ENCODE measurements at regions not wholly inside any gene's neighbourhood (a gene's known extent, or its start where the extent isn't known, plus 50 kb on each side); places are given as distances from the start of the nearest gene placed in this dataset.

DNA sequence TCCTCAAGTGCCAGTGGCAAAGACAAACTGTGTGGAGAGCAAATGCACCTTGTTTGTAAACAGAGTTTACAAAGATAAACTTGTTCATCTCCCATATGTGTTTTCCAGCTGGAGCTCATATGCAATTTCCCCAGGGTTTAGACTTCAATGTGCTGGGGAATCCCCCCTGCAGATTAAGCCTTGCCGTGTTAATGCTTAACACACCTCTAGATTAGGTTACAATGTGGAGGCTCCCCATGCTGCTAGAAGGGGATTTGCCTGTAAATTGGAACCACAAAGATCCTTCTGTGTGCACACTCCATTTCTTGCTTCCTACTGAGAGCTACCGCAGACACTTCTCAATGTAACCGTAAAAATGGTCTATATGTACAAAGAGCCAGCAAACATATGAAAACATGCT, 263.1 kb downstream of the TBX18 start:
- Histone ChIP-seq H2AFZ (ENCODE audit: low read depth) (no peak overlapping the region), H3K4me3 (ENCODE audit: low read depth in 2 of 2, low read length in 1 of 2) (no peak overlapping the region), H3K79me2 (ENCODE audit: insufficient read depth) (no peaks in the 10 kb centered on the region), H3K9me2 (no peaks in the 10 kb centered on the region), H3K9ac (no peak overlapping the region), H3F3A (replicated peaks; ENCODE audit: insufficient read depth) (no peaks in the 10 kb centered on the region), H3K4me2 (no peak overlapping the region), H3K4me1 (ENCODE audit: control insufficient read depth in 1 of 2, insufficient read depth in 2 of 2, low read depth in 1 of 2, low read length in 1 of 2) (no peaks in the 10 kb centered on the region), H3K36me3 (replicated peaks in 1 of 2; ENCODE audit: control insufficient read depth in 1 of 2, insufficient read depth in 2 of 2, low read length in 1 of 2) (no peaks in the 10 kb centered on the region), H3K27me3 (ENCODE audit: insufficient read depth) (no peaks in the 10 kb centered on the region), H3K27ac (ENCODE audit: low read depth in 2 of 2, low read length in 1 of 2) (no peak overlapping the region), H4K20me1 (ENCODE audit: insufficient read depth) (no peaks in the 10 kb centered on the region), H3K9me3 (no peaks in the 10 kb centered on the region)
- TF ChIP-seq, protein P1, sequence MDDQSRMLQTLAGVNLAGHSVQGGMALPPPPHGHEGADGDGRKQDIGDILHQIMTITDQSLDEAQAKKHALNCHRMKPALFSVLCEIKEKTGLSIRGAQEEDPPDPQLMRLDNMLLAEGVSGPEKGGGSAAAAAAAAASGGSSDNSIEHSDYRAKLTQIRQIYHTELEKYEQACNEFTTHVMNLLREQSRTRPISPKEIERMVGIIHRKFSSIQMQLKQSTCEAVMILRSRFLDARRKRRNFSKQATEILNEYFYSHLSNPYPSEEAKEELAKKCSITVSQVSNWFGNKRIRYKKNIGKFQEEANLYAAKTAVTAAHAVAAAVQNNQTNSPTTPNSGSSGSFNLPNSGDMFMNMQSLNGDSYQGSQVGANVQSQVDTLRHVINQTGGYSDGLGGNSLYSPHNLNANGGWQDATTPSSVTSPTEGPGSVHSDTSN (IDR thresholded peaks at IDR 0.05): no peak
- TF ChIP-seq, protein P2, sequence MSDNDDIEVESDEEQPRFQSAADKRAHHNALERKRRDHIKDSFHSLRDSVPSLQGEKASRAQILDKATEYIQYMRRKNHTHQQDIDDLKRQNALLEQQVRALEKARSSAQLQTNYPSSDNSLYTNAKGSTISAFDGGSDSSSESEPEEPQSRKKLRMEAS (IDR thresholded peaks at IDR 0.05; ENCODE audit: low read depth): no peak
- TF ChIP-seq YY1 (IDR thresholded peaks at IDR 0.05; ENCODE audit: low read depth) (no peak), RXRA (IDR thresholded peaks at IDR 0.05; ENCODE audit: borderline replicate concordance, low read depth) (no peak), RCOR1 (IDR thresholded peaks at IDR 0.05; ENCODE audit: low read length) (no peak), GABPA (IDR thresholded peaks at IDR 0.05; ENCODE audit: low read depth) (no peak), TCF12 (IDR thresholded peaks at IDR 0.05) (no peak), SIN3A (IDR thresholded peaks at IDR 0.05; ENCODE audit: borderline replicate concordance, low read depth, low read length) (no peak), JUND (IDR thresholded peaks at IDR 0.05) (no peak), MXI1 (IDR thresholded peaks at IDR 0.05; ENCODE audit: low read depth, low read length) (no peak), TEAD4 (IDR thresholded peaks at IDR 0.05; ENCODE audit: borderline replicate concordance, insufficient read depth) (no peak), TAF1 (IDR thresholded peaks at IDR 0.05; ENCODE audit: borderline replicate concordance, low read depth, low read length) (no peak)
- TF ChIP-seq, protein P3, sequence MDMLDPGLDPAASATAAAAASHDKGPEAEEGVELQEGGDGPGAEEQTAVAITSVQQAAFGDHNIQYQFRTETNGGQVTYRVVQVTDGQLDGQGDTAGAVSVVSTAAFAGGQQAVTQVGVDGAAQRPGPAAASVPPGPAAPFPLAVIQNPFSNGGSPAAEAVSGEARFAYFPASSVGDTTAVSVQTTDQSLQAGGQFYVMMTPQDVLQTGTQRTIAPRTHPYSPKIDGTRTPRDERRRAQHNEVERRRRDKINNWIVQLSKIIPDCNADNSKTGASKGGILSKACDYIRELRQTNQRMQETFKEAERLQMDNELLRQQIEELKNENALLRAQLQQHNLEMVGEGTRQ (IDR thresholded peaks at IDR 0.05; ENCODE audit: borderline replicate concordance, low read depth, low read length): no peak
- TF ChIP-seq, protein P4, sequence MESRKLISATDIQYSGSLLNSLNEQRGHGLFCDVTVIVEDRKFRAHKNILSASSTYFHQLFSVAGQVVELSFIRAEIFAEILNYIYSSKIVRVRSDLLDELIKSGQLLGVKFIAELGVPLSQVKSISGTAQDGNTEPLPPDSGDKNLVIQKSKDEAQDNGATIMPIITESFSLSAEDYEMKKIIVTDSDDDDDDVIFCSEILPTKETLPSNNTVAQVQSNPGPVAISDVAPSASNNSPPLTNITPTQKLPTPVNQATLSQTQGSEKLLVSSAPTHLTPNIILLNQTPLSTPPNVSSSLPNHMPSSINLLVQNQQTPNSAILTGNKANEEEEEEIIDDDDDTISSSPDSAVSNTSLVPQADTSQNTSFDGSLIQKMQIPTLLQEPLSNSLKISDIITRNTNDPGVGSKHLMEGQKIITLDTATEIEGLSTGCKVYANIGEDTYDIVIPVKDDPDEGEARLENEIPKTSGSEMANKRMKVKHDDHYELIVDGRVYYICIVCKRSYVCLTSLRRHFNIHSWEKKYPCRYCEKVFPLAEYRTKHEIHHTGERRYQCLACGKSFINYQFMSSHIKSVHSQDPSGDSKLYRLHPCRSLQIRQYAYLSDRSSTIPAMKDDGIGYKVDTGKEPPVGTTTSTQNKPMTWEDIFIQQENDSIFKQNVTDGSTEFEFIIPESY (IDR thresholded peaks at IDR 0.05; ENCODE audit: borderline replicate concordance, low read depth): no peak
- TF ChIP-seq, protein P5, sequence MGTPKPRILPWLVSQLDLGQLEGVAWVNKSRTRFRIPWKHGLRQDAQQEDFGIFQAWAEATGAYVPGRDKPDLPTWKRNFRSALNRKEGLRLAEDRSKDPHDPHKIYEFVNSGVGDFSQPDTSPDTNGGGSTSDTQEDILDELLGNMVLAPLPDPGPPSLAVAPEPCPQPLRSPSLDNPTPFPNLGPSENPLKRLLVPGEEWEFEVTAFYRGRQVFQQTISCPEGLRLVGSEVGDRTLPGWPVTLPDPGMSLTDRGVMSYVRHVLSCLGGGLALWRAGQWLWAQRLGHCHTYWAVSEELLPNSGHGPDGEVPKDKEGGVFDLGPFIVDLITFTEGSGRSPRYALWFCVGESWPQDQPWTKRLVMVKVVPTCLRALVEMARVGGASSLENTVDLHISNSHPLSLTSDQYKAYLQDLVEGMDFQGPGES (IDR thresholded peaks at IDR 0.05; ENCODE audit: low read depth, low read length): no peak
- TF ChIP-seq, protein P6, sequence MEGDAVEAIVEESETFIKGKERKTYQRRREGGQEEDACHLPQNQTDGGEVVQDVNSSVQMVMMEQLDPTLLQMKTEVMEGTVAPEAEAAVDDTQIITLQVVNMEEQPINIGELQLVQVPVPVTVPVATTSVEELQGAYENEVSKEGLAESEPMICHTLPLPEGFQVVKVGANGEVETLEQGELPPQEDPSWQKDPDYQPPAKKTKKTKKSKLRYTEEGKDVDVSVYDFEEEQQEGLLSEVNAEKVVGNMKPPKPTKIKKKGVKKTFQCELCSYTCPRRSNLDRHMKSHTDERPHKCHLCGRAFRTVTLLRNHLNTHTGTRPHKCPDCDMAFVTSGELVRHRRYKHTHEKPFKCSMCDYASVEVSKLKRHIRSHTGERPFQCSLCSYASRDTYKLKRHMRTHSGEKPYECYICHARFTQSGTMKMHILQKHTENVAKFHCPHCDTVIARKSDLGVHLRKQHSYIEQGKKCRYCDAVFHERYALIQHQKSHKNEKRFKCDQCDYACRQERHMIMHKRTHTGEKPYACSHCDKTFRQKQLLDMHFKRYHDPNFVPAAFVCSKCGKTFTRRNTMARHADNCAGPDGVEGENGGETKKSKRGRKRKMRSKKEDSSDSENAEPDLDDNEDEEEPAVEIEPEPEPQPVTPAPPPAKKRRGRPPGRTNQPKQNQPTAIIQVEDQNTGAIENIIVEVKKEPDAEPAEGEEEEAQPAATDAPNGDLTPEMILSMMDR (IDR thresholded peaks at IDR 0.05): no peak
- DNase-seq: no peak
- ChIA-PET CTCF (no interaction called here), POLR2A (no interaction called here)
- WGBS (ENCODE audit: low lambda C conversion rate): 68% methylated on average over 3 of the region's 3 CpGs
